GM23338 (cell line): ENCODE measurements at regions not wholly inside any gene's neighbourhood (a gene's known extent, or its start where the extent isn't known, plus 50 kb on each side); places are given as distances from the start of the nearest gene placed in this dataset.

Experiments
- ATAC-seq: fragments of 200-7000 bp; cut with Tn5 transposase; 3 replicates; pipeline ENCODE4 v1.9.1; 2020
- DNase-seq: peaks from one replicate; pipeline ENCODE4 v3.0.0-alpha.2; 2015; ENCODE audit warnings: low spot score
- H2AFZ ChIP-seq: fragments of 200-600 bp; sonication (generic); 2 replicates; pipeline ENCODE4 v1.8.0; 2016; ENCODE audit warnings: antibody characterized with exemption, mild to moderate bottlenecking, moderate library complexity
- H3F3A ChIP-seq: fragments of 200-600 bp; sonication (generic); replicated peaks from 2 replicates; pipeline ENCODE4 v1.8.0; 2017; ENCODE audit warnings: antibody characterized with exemption, mixed run types, low read depth
- H3K27ac ChIP-seq: fragments of 200-600 bp; sonication (generic); 2 replicates; pipeline ENCODE4 v1.6.1; 2016; ENCODE audit warnings: low read depth
- H3K27me3 ChIP-seq: fragments of 200-600 bp; sonication (generic); 2 replicates; pipeline ENCODE4 v1.8.0; 2016; ENCODE audit warnings: mild to moderate bottlenecking, mixed run types, moderate library complexity; ENCODE audit not compliant: insufficient read depth
- H3K36me3 ChIP-seq: fragments of 200-600 bp; sonication (generic); 2 replicates; pipeline ENCODE4 v1.8.0; 2016; ENCODE audit warnings: mild to moderate bottlenecking; ENCODE audit not compliant: insufficient read depth
- H3K4me1 ChIP-seq: fragments of 200-600 bp; sonication (generic); 2 replicates; pipeline ENCODE4 v1.8.0; 2016; ENCODE audit warnings: mild to moderate bottlenecking, moderate library complexity; ENCODE audit not compliant: insufficient read depth
- H3K4me2 ChIP-seq: fragments of 200-600 bp; sonication (generic); 2 replicates; pipeline ENCODE4 v1.7.1; 2017; ENCODE audit warnings: mixed run types
- H3K4me3 ChIP-seq: fragments of 200-600 bp; sonication (generic); 2 replicates; pipeline ENCODE4 v1.6.1; 2016; ENCODE audit warnings: mixed run types
- H3K79me2 ChIP-seq: fragments of 200-600 bp; sonication (generic); replicated peaks from 2 replicates; pipeline ENCODE4 v1.8.0; 2017; ENCODE audit warnings: mild to moderate bottlenecking; ENCODE audit not compliant: insufficient read depth
- H3K9me2 ChIP-seq: fragments of 200-600 bp; sonication (generic); 2 replicates; pipeline ENCODE4 v1.8.0; 2017; ENCODE audit not compliant: insufficient read depth
- H4K20me1 ChIP-seq: fragments of 200-600 bp; sonication (generic); replicated peaks from 2 replicates; pipeline ENCODE4 v1.8.0; 2017; ENCODE audit warnings: mild to moderate bottlenecking; ENCODE audit not compliant: insufficient read depth
- H3K27ac Mint-ChIP-seq: 2 replicates; pipeline ENCODE4 v1.8.0; 2020; ENCODE audit warnings: inconsistent platforms, mild to moderate bottlenecking, moderate library complexity, mixed read lengths
- H3K27me3 Mint-ChIP-seq: 3 replicates; pipeline ENCODE4 v1.8.0; 2022; ENCODE audit warnings: low read depth, mild to moderate bottlenecking, moderate library complexity, mixed read lengths, inconsistent platforms; ENCODE audit not compliant: insufficient read depth, poor library complexity
- H3K36me3 Mint-ChIP-seq: 3 replicates; pipeline ENCODE4 v1.8.0; 2021; ENCODE audit warnings: low read depth, mild to moderate bottlenecking, inconsistent platforms, moderate library complexity, mixed read lengths
- H3K4me1 Mint-ChIP-seq: 3 replicates; pipeline ENCODE4 v1.8.0; 2020; ENCODE audit warnings: mild to moderate bottlenecking, inconsistent platforms, mixed read lengths
- H3K4me3 Mint-ChIP-seq: 3 replicates; pipeline ENCODE4 v1.8.0; 2021; ENCODE audit warnings: moderate library complexity, mild to moderate bottlenecking, inconsistent platforms, mixed read lengths
- H3K9me3 Mint-ChIP-seq: 3 replicates; pipeline ENCODE4 v1.8.0; 2020; ENCODE audit warnings: moderate library complexity, mild to moderate bottlenecking, inconsistent platforms, mixed read lengths
- CREB1 ChIP-seq: fragments of 250-450 bp; sonication (Bioruptor Pico); IDR thresholded peaks from 2 replicates; pipeline ENCODE4 v1.5.0; 2020; ENCODE audit warnings: low read depth, mild to moderate bottlenecking, moderate library complexity
- EZH2 ChIP-seq: fragments of 200-600 bp; sonication (generic); IDR thresholded peaks from one replicate; pipeline ENCODE4 v1.8.0; 2017; ENCODE audit warnings: antibody characterized with exemption, mild to moderate bottlenecking, low read depth; ENCODE audit not compliant: unreplicated experiment
- EZH2phosphoT487 ChIP-seq: fragments of 200-600 bp; sonication (generic); IDR thresholded peaks from one replicate; pipeline ENCODE4 v1.8.1; 2018; ENCODE audit warnings: antibody characterized with exemption; ENCODE audit not compliant: unreplicated experiment
- JUNB ChIP-seq: IDR thresholded peaks from one replicate; pipeline ENCODE4 v1.6.1; 2016; ENCODE audit warnings: antibody characterized with exemption; ENCODE audit not compliant: unreplicated experiment
- NANOG ChIP-seq: IDR thresholded peaks from 2 replicates; pipeline ENCODE4 v1.6.1; 2016; ENCODE audit warnings: antibody characterized with exemption, borderline replicate concordance
- POLR2AphosphoS5 ChIP-seq: IDR thresholded peaks from 2 replicates; pipeline ENCODE4 v1.6.1; 2016; ENCODE audit warnings: antibody characterized with exemption, low read depth
- REST ChIP-seq: IDR thresholded peaks from one replicate; pipeline ENCODE4 v1.6.1; 2018; ENCODE audit warnings: antibody characterized with exemption; ENCODE audit not compliant: unreplicated experiment
- STAT1 ChIP-seq: IDR thresholded peaks from one replicate; pipeline ENCODE4 v1.6.1; 2016; ENCODE audit warnings: antibody characterized with exemption; ENCODE audit not compliant: unreplicated experiment
- ZNF114 ChIP-seq: fragments of 250-450 bp; sonication (Bioruptor Pico); IDR thresholded peaks from 2 replicates; pipeline ENCODE4 v1.5.0; 2020; ENCODE audit warnings: mild to moderate bottlenecking, moderate library complexity
- ZNF331 ChIP-seq: fragments of 250-450 bp; sonication (Bioruptor Pico); IDR thresholded peaks from 2 replicates; pipeline ENCODE4 v1.5.0; 2020; ENCODE audit warnings: low read depth, mild to moderate bottlenecking, moderate library complexity
- TF ChIP-seq, protein P1 (sequence below): fragments of 250-450 bp; sonication (Bioruptor Pico); IDR thresholded peaks from 2 replicates; pipeline ENCODE4 v1.5.0; 2020; ENCODE audit warnings: mild to moderate bottlenecking, moderate library complexity
- TF ChIP-seq, protein P2 (sequence below): IDR thresholded peaks from 2 replicates; pipeline ENCODE4 v1.6.1; 2016; ENCODE audit warnings: antibody characterized with exemption
- TF ChIP-seq, protein P3 (sequence below), 2 experiments: fragments of 200-600 bp in 1 of 2; sonication (generic) in 1 of 2; conservative IDR thresholded peaks; 2 replicates each; pipeline versions ENCODE4 v1.5.1 to v1.6.1; 2016 to 2017; ENCODE audit warnings: antibody characterized with exemption in 2 of 2, low read depth in 2 of 2, mild to moderate bottlenecking in 2 of 2, moderate library complexity in 1 of 2

- no peaks in the 10 kb centered on the region for H3K36me3 Mint-ChIP-seq
Observed at GRCh38 chr12:89195470-89195869, 156.8 kb downstream of the DUSP6 start.

More at GRCh38 chr12:89195470-89195869, 156.8 kb downstream of the DUSP6 start:
- Histone ChIP-seq H3K27me3 (no peaks in the 10 kb centered on the region), H3K9me2 (peaks cover 3% of the 10 kb centered on the region; the same call in 1 of the 2 replicates), H3K79me2 (no peaks in the 10 kb centered on the region), H3F3A (no peaks in the 10 kb centered on the region), H3K4me1 (no peaks in the 10 kb centered on the region), H3K4me2 (no peak overlapping the region), H4K20me1 (no peaks in the 10 kb centered on the region), H3K4me3 (no peak overlapping the region), H2AFZ (0 out of 2 replicates have a peak overlapping the region, but pooled peaks have one; percentile 66), H3K36me3 (no peaks in the 10 kb centered on the region), H3K27ac (no peak overlapping the region)
- H3K4me1 Mint-ChIP-seq: no peaks in the 10 kb centered on the region
- no peak overlapping the region for H3K27ac Mint-ChIP-seq
- no peaks in the 10 kb centered on the region for H3K27me3 Mint-ChIP-seq
- no peak for TF ChIP-seq STAT1
- TF ChIP-seq NANOG: no peak
- TF ChIP-seq, protein P1, sequence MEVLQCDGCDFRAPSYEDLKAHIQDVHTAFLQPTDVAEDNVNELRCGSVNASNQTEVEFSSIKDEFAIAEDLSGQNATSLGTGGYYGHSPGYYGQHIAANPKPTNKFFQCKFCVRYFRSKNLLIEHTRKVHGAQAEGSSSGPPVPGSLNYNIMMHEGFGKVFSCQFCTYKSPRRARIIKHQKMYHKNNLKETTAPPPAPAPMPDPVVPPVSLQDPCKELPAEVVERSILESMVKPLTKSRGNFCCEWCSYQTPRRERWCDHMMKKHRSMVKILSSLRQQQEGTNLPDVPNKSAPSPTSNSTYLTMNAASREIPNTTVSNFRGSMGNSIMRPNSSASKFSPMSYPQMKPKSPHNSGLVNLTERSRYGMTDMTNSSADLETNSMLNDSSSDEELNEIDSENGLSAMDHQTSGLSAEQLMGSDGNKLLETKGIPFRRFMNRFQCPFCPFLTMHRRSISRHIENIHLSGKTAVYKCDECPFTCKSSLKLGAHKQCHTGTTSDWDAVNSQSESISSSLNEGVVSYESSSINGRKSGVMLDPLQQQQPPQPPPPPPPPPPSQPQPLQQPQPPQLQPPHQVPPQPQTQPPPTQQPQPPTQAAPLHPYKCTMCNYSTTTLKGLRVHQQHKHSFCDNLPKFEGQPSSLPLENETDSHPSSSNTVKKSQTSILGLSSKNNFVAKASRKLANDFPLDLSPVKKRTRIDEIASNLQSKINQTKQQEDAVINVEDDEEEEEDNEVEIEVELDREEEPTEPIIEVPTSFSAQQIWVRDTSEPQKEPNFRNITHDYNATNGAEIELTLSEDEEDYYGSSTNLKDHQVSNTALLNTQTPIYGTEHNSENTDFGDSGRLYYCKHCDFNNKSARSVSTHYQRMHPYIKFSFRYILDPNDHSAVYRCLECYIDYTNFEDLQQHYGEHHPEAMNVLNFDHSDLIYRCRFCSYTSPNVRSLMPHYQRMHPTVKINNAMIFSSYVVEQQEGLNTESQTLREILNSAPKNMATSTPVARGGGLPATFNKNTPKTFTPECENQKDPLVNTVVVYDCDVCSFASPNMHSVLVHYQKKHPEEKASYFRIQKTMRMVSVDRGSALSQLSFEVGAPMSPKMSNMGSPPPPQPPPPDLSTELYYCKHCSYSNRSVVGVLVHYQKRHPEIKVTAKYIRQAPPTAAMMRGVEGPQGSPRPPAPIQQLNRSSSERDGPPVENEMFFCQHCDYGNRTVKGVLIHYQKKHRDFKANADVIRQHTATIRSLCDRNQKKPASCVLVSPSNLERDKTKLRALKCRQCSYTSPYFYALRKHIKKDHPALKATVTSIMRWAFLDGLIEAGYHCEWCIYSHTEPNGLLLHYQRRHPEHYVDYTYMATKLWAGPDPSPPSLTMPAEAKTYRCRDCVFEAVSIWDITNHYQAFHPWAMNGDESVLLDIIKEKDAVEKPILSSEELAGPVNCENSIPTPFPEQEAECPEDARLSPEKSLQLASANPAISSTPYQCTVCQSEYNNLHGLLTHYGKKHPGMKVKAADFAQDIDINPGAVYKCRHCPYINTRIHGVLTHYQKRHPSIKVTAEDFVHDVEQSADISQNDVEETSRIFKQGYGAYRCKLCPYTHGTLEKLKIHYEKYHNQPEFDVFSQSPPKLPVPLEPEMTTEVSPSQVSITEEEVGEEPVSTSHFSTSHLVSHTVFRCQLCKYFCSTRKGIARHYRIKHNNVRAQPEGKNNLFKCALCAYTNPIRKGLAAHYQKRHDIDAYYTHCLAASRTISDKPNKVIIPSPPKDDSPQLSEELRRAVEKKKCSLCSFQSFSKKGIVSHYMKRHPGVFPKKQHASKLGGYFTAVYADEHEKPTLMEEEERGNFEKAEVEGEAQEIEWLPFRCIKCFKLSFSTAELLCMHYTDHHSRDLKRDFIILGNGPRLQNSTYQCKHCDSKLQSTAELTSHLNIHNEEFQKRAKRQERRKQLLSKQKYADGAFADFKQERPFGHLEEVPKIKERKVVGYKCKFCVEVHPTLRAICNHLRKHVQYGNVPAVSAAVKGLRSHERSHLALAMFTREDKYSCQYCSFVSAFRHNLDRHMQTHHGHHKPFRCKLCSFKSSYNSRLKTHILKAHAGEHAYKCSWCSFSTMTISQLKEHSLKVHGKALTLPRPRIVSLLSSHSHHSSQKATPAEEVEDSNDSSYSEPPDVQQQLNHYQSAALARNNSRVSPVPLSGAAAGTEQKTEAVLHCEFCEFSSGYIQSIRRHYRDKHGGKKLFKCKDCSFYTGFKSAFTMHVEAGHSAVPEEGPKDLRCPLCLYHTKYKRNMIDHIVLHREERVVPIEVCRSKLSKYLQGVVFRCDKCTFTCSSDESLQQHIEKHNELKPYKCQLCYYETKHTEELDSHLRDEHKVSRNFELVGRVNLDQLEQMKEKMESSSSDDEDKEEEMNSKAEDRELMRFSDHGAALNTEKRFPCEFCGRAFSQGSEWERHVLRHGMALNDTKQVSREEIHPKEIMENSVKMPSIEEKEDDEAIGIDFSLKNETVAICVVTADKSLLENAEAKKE (CRISPR knock-in tag): no peak
- no peak for TF ChIP-seq REST
- TF ChIP-seq ZNF331 (CRISPR knock-in tag): no peak
- no peak for TF ChIP-seq EZH2
- TF ChIP-seq, protein P2, sequence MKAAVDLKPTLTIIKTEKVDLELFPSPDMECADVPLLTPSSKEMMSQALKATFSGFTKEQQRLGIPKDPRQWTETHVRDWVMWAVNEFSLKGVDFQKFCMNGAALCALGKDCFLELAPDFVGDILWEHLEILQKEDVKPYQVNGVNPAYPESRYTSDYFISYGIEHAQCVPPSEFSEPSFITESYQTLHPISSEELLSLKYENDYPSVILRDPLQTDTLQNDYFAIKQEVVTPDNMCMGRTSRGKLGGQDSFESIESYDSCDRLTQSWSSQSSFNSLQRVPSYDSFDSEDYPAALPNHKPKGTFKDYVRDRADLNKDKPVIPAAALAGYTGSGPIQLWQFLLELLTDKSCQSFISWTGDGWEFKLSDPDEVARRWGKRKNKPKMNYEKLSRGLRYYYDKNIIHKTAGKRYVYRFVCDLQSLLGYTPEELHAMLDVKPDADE: no peak
- TF ChIP-seq EZH2phosphoT487: no peak
- TF ChIP-seq JUNB: no peak
- TF ChIP-seq ZNF114: no peak
- no peak for TF ChIP-seq POLR2AphosphoS5
- TF ChIP-seq, protein P3, sequence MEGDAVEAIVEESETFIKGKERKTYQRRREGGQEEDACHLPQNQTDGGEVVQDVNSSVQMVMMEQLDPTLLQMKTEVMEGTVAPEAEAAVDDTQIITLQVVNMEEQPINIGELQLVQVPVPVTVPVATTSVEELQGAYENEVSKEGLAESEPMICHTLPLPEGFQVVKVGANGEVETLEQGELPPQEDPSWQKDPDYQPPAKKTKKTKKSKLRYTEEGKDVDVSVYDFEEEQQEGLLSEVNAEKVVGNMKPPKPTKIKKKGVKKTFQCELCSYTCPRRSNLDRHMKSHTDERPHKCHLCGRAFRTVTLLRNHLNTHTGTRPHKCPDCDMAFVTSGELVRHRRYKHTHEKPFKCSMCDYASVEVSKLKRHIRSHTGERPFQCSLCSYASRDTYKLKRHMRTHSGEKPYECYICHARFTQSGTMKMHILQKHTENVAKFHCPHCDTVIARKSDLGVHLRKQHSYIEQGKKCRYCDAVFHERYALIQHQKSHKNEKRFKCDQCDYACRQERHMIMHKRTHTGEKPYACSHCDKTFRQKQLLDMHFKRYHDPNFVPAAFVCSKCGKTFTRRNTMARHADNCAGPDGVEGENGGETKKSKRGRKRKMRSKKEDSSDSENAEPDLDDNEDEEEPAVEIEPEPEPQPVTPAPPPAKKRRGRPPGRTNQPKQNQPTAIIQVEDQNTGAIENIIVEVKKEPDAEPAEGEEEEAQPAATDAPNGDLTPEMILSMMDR (conservative IDR thresholded peaks at IDR 0.05; ENCODE audit: low read depth in 2 of 2): no peak
- TF ChIP-seq CREB1 (CRISPR knock-in tag): no peak
- DNase-seq (no peak), ATAC-seq (no peak)
- H3K4me3 Mint-ChIP-seq: no peak overlapping the region
- H3K9me3 Mint-ChIP-seq: no peaks in the 10 kb centered on the region
